NCI-H1694 (cell line): ENCODE measurements at regions not wholly inside any gene's neighbourhood (a gene's known extent, or its start where the extent isn't known, plus 50 kb on each side); places are given as distances from the start of the nearest gene placed in this dataset.

ENCODE experiments used
- DNase-seq: peaks from one replicate; lab custom pipeline; 2025; lab: John Stamatoyannopoulos, UW

DNA sequence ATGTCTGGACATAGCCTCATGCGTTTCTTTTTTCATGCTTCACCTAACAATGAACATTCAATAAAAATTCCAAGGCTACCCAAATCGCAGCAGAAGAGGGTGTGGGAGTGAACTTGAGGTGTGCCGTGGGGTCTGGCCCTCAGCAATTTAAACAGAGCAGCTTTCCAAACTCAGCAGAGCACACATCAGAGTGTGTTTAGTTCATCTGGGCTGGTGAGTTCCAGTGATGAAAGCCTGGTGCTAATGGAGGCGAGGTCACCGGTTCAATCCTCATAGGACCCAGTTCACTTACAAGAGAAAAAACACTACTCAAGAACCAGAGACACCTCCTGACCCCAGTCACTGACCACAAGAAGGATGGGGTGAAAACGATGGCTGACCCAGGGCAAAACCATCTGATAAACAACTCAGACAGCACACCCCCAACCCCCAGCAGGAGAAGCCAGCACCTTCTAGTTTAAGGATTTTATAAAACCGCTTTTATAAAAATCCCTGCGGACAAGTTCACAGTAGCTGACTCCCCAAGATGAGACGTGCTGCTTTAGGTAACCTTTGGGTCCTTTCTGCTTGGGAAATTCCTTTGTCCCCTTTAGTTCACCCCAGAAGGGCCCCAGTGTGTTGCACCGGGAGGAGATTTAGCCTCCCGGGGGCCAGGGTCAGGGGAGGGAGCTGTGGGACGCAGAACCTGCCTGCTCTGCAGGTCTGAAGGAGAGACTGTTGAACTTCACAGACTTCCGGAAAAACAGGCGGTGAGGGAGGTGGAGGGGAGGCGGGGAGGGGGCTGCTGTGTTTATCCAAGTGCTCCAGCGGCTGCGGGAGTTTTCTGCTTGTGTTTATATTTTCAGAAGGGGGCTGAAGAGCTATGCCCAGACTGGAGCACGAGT lies 152.7 kb upstream of the SOX11 start:
- DNase-seq: no peak

DNA sequence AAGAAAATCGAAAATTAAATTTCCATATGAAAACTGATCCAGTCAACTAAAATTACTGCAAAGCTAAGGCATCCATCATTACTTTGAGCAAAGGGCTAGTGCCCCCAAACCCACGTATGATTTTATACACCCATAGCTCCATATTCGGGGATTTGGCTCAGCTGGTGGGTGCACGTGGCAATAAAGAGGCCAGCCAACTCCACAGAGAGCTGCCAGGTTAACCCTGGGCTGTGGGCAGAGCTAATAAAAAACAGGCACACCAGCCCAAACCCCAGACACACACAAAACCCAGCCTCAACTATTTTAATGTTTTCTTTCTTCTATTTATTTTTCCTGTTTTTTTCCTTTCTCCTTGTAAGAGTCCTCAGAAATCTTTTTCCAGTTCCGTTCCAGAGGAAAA lies 151.3 kb upstream of the SOX11 start:
- no peak for DNase-seq

DNA sequence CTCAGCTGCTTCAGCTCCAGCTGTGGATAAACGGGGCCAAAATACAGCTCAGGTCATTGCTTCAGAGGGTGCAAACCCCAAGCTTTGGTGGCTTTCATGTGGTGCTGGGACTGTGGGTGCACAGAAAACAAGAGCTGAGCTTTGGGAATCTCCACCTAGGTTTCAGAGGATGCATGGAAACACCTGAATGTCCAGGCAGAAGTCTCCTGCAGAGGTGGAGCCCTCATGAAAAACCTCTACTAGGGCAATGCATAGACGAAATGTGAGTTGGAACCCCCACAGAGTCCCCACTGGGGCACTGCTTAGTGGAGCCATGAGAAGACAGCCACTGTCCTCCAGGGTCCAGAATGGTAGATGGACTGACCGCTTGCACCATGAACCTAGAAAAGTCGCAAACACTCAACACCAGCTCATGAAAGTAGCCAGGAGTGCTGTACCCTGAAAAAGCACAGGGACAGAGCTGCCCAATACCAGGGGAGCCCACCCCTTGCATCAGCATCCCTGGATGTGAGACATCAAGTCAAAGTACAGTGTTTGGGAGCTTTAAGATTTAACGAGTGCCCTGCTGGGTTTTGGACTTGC lies 147.9 kb upstream of the SOX11 start:
- DNase-seq: no peak

DNA sequence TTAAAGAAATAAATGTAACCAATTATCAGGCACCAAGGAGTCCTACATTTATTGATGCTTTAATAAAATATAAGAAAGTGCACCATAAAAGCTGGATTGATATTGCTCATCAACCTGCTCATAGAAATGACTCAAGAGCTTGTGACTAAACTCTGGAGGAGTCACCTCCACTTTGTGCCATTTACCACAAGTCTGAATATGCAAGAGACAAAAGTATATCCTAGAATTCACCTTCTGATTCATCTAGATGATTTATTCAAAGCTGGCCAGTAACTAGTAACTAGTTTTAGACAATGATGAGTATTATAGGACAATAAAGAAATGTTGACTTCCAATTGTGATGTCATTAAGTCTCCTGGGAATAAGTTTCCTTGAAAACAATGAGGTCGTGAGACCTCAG lies 146.0 kb upstream of the SOX11 start:
- DNase-seq: no peak

DNA sequence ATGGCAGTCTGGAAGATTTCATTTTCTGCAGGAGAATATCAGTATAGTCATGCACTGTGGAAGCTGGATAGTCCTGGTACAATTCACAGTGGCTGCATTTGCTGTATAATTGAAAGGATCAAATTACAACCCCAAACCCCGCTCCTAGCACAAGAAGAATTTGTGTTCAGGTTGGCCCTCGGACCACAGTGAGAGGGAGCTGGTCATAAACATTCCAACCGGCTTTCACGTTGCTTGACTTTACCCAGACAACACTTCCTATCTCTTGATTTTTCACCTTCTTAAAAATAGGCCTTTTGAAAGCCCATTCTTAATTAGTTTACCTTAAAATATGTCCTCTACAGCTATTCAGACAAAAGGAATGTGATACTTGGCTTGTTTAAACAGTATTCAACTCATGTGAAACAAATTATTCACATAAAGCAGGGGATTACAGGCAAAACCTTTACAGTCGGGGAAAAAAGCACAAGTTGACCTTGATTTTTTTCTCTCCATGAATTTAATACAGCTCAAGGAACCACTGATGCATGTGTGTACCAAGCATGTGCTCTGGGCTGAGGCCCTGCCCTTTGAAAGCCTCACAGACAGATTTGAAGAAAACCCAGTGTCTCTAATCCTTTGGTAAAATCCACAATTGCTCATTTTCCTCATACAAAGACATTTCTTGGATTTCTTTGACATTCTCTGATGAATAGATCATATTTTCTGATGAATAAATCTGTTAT lies 143.0 kb upstream of the SOX11 start:
- no peak for DNase-seq

DNA sequence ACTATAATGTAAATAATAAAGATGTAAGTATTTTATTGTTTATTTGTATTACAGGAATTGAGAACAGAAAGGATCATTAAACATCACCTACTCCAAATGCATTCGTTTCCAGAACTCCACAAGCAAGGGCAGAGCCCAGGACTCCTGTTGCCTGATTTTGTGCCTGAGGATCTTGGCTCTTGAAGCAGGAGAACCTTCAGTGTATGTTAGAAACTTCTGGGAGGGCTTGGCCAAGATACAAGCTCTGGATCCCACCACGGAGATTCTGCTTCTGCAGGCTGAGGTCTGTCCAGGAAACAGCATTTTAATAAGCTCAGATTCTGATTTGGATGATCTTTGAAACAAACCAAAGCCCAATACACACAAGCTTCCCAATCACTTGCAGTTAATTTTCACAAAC lies 142.4 kb upstream of the SOX11 start:
- no peak for DNase-seq

DNA sequence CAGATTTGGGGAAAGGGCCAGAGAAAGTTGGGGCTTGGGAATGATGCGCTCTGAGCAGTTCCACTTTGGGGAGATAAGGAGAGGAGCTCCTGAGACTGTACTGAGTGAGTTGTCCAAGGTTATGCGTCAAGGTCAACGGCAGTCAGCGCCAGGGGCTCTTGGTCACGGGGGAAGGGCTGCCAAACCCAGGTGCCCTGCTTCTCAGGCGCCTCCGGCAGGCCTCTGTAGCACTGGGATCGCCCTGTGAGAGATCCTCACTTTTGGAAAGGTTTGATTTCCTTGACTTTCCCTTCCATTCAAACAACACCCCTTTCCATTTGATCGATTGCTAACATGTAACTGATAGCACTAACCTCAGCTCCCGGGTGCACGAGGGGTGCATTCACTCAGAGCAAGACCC lies 136.5 kb upstream of the SOX11 start:
- DNase-seq: no peak

DNA sequence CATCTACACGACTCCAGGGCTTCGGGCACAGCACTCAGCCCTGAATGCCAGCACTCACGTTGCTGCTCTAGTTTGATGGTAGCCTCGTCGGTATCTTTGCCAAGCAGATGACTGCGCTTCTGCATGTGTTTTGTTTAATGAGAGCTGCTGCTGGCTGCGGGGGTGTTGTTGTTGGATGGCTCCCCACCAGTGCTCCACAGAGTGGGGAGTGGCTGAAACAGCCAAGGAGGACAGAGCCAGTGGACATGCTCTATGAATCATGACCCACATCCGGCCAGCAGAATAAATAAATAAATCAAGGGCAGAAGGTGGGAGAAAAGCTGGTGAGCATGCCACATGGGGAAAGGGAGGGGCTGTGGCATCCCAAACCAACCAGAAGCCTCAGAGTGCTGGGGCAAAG lies 131.2 kb upstream of the SOX11 start:
- no peak for DNase-seq

DNA sequence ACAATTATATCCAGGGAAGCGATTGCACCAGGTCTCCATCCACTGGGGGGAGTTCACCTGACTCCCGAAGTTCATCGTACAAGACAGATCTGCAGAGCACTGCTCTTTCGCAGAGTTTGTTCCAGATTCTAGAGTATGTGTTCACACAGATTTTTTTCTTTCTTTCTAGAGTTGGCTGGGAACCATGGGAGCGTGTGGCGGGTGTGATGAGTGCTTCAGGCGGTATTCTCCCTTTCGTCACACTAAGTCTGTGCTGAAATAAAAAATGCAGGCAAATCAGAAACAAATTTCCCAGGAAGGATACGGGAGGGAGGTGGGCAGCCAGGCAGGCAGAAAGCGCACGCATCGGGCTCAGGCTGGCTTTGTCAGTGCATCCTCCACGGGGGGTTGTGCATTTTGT lies 129.8 kb upstream of the SOX11 start:
- DNase-seq: no peak

DNA sequence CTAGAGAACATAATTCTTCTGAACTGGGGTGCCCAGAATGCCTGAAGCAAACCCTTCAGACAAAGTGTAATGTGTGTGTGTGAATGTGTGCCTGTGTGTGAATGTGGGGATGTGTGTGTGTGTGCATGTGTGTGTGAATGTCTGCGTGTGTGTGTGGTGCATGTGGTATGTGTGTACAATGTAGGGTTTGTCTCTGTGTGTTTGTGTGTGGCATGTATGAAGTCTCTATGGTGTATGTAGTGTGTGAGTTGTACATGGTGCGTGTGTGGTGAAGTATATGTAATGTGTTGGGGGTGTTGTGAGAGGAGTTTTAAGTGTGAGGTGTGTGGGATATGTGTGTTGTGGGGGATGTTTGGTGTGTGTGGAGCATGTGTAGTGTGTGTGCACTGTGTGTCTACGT lies 129.3 kb upstream of the SOX11 start:
- DNase-seq: no peak

DNA sequence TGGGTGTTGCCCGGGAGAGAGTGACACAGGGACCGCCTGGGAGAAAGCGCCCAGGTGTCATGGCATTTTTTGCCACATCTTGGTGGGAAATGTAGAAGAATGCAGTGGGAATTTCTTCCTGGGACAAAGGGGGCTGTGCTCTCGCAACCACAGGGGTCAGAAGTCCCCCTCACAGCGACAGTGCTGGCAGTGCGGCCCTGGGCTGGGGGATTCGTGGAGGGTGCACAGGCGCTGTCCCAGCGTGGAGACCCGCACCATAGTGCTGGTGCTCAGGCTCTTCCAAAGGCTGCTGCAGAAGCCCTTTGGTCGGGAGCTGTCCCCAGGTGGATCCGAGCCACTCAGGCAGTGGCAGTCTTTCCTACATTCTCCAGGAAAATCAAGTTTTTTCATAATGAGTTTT lies 128.8 kb upstream of the SOX11 start:
- DNase-seq: no peak

DNA sequence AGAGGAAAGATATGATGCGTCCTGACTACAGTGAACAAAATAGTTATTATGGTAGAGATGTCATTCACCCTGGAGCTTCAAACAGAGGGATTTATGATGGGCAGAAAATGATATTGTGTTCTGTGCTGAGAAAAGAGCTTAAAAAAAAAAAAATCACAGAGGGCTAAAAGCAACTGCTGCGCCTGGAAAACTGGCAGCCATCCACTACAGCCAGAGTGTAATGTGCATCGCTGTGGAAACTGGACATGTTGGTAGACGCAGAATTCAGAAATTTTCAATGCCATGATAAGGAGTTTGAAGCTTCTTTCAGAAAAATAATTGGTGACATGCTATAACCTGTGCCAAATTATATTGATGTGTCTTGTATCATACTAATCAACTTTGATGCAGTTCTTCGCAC lies 122.9 kb upstream of the SOX11 start:
- DNase-seq: no peak

DNA sequence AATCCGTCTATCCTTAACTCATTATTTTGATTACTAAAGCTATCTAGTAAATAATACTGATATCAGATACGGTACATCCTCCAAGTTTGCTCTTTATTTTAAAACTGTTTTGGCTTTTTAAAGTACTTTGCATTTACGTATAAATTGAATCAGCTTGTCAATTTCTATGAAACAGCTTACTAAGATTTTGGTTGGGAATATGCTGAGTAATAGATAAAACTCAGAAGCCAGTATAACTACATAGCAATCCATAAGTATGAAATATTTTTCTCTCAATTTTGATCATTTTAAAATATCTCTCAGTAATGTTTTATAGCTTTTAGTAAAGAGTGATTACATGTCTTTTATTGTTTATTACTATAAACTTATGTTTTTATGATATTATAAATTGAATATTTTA lies 116.2 kb upstream of the SOX11 start:
- DNase-seq: no peak

DNA sequence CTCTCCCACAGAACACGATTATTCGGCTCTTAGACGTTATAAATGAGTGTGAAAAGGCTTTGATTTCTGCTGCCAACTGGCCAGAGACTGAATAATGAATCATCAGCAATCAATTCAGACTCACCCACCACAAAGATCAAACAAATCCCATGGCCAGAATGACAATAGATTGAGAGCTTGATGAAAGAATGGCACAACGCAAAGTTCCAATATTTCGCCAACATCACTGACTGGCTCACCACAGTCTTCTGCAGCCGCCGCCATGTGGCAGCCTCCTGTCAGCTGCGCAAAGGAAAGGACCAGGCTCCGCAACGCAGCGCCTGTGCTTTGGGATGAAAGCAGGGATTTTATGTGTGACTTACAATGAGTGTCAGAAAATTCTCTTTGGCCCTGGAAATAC lies 104.4 kb upstream of the SOX11 start:
- DNase-seq: no peak

DNA sequence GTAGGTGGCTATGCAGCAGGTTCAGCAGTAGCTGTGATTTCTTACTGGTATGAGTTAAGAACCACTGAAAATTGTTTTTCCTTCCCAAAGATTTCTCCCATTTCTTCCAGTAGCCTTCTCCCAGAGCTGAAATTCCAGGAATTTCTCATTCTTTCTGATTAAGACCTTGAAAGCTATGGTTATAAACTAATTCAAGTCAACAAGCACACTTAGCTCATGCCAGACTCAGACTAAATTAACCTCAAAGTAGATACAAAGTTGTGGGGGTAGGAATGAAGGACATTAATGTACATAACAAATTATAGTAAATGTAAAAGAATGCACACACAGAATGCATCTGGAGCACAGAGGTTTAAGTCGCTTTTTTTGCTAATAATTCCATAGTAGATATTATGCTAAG lies 103.6 kb upstream of the SOX11 start:
- DNase-seq: no peak

DNA sequence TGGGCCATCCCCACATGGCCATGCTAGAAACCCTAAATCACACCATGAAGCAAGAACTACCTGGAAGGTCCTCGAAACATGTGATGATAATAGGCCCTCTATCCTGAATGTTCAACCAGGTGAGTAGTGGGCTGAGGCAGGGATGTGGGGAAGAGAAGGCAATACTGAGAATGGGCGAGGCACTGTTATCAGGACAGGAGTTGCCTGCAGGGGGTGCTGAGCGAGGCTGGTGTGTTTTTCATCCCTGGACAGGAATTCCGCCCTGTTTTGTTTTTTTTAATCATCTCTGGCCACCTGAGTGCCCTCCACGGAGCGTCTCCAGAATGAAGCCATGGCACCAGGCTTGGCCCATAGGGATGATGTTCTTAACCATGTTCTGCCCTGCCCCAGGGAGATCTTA lies 103.0 kb upstream of the SOX11 start:
- DNase-seq: no peak

DNA sequence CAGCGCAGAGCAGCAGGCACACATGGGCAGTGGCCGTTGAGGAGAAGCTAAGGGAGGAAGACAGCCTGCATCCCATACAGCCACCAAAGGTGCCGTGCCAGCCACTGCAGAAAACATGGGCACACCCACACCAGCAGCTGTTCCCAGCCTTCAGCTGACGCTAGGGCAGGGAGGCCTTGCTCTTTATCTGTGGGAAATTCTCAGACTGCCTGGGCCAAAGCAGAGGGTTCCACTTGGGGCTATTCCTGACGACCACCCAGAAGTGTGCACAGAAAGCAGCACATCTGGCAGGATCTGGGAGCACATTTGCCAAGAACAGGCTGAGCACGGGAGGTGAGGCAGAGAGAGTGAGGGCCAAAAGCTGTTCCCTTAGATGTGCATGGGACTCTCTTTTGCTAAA lies 101.3 kb upstream of the SOX11 start:
- no peak for DNase-seq

DNA sequence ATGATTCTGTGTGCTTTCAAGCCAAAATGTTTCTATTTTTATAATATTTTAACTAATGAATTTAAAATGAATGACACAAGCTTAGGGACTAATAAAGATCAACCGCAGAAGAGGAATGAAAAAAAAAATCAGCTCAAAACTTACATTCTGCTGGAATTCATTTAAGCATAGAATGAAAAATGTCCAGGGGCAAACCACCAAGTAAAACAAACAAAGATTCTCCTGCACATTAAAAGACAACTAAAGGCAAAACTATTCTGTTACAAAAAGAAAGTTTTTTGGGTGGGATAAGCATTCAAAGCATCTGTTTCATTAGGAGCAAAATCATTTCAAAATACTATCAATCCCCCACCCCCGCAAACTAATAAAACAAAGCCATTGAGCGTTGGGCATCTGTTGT lies 99.3 kb upstream of the SOX11 start:
- DNase-seq: no peak

DNA sequence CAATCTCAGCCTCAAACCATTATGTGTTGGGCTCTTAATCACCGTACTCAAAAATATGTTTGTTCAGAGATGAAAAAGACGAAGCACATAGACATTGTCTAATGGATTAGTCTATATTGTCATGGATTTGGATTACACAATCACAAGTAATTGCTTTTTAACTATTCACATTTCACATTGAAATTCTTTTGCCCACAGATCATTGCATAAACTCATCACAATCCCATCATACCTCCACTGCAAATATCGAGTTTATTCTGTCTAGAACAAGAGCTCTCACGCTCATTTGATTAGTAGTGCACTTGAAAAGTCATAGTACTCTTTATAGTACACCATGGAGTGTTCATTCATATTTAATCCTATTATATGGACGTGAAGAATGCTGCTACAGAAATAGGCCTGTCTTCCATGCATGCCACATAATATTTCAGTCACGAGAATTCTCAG lies 97.9 kb upstream of the SOX11 start:
- DNase-seq: no peak

DNA sequence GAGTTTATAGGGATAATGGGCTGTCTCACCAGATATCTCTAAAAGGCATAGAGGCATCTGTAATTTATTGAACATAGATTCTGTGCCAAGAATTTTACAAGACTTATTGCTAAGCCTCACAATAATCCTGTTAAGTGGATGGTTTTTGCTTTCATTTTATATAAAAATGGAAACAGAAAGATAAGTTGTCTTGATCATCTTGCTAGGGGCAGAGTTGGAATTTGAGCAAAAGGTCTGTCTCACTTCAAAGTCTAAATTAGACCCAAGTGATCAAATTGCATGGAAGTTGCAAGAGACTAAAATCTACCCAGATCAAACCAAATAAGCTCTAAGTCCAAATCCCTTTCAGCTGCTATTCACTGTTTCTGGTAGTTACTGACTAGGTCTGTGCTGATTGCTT lies 95.3 kb upstream of the SOX11 start:
- DNase-seq: no peak

DNA sequence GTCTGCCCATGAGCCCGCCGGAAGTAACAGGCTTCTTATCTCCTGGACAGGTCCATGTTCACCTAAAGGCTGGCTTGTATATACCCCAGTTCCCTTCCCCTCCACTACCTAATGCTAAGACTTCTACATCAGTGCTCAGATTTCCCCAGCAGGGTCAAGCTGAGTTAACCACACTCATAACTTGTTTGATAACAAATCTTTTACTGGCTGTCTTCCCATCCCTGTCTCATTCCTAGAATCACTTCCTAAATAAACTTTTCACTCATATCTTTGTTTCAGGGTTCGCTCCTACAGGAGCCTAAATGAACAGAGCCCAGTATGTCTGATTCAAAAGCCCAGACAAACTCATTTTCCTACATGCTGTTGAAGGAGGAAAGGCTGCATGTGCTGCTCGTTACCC lies 94.0 kb upstream of the SOX11 start:
- DNase-seq: no peak

DNA sequence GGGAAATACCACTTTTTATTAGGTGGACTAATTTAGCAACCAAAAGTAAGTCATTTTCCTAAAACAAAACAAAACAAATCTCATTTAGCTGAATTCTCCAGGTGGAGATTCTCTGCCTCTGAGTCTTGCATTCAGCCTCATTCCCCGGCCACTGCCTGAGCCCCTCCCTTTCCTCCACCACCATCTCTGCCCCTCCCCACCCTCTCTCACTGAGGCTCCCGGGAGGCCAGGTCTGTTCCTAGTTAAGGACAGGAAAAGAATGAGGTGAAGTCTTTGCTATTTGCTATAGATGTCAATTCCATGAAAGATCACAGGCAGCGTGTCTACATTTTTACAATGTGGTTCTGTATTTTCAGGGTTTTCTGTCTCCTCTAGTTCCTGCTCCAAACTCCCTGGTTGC lies 83.0 kb upstream of the SOX11 start:
- DNase-seq: no peak

DNA sequence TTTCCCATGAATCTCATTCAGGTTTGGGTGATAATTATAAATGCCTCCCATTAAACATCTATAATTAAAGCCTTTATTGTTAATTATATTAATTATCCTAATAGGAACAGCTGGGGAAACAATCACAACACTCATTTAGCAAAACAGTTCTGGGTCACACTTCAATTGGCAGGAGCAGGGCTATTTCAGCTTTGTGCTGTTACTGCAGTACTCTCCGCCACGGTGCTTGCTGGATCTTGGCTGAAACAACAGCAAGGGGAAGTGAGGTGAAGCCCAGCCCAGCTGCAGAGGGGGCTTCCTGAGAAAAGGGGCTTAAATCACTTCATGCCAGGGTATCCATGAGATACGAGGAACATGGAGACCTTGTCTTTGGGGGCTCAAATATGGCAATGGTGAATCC lies 79.5 kb upstream of the SOX11 start:
- DNase-seq: no peak
